HG03175 (cell line): ENCODE measurements at regions not wholly inside any gene's neighbourhood (a gene's known extent, or its start where the extent isn't known, plus 50 kb on each side); places are given as distances from the start of the nearest gene placed in this dataset.

Experiments used
- ATAC-seq: cut with Tn5 transposase; IDR thresholded peaks from one replicate; pipeline ENCODE4 v1.9.1; 2021; ENCODE audit warnings: mild to moderate bottlenecking, moderate library complexity; ENCODE audit not compliant: unreplicated experiment

DNA sequence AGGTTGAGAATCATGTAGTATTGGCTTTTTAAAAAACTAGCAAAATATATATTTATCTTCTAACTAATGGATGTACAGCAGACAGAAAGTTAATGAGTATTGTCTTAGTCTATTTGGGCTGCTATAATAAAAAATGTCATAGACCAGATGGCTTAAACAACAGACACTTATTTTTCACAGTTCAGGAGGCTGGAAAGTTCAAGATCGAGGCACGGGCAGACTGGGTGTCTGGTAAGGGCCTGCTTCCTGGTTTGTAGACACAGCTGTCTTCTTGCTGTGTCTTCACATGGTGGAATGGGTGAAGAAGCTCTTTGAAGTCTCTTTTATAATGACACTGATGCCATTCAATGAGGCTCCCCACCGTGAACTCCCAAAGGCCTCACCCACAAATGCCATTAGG lies 70.1 kb upstream of the KRR1 start:
- ATAC-seq: no peak

- no peak for ATAC-seq
These were observed 68.1 kb upstream of the KRR1 start for GRCh38 chr12:75579552-75579951.

DNA sequence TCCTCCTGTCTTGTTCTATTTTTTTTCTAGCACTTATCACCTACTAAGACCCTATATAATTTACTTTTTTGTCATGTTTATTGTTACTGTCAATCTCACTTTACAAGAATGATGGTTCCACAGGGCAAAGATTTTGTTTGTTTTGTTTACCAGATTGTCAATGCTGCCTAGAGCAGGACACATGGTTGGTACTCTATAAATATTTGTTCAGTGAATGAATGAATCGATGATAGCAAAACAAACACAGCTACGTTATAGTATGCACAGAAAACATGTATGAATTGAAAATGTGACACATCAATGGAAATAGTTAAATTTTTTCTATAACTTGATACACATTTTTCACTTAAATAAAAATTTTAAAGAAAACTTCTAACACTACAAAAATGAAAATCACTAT lies 67.1 kb upstream of the KRR1 start:
- no peak for ATAC-seq

GRCh38 chr12:75577812-75578211 lies 66.4 kb upstream of the KRR1 start:
- no peak for ATAC-seq

- no peak for ATAC-seq
These were observed 60.3 kb upstream of the KRR1 start for GRCh38 chr12:75571656-75572205.

- no peak for ATAC-seq
These were observed 59.8 kb upstream of the KRR1 start for GRCh38 chr12:75571204-75571603.

DNA sequence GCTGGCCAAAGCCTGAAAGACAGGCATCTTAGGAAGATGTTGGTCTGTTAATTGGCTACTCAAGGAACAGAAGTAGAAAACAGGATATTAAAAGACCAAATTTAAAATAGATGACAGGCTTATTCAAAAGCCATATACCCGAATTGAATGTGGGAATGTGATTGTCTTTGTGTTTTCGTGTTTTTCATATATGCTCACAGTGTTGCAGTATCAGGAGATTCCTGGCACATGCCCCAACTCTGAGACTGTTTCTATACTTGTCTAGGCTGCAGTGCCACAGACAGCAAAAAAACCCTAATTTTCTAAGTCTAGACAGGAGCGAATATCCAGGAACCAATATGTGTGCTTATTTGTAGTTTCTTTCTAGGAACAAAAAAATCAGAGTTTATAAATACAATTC lies 57.4 kb upstream of the KRR1 start:
- ATAC-seq: no peak

GRCh38 chr12:75568393-75568792 lies 57.0 kb upstream of the KRR1 start:
- ATAC-seq: no peak

DNA sequence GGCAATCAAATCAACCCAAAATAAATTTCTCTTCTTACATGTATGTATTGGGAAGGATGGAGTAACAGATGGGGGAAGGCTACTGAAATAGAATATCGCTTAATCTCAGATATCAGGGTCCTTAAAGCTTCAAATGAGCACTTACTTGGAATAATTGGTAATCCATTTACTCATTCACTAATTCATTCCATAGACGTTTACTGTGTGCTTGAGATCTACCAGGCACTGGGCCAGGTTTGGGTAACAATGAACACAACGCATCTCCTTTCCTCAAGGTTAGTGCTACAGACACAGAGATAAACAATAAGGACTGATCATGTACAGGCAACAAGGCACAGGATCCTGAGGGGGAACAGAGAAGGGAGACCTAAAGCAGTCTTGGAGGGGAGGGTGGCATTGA lies 54.4 kb upstream of the KRR1 start:
- no peak for ATAC-seq

GRCh38 chr12:75564852-75565251 lies 53.4 kb upstream of the KRR1 start:
- ATAC-seq: no peak

- no peak for ATAC-seq
These were observed 53.0 kb upstream of the KRR1 start for GRCh38 chr12:75564398-75564797.

DNA sequence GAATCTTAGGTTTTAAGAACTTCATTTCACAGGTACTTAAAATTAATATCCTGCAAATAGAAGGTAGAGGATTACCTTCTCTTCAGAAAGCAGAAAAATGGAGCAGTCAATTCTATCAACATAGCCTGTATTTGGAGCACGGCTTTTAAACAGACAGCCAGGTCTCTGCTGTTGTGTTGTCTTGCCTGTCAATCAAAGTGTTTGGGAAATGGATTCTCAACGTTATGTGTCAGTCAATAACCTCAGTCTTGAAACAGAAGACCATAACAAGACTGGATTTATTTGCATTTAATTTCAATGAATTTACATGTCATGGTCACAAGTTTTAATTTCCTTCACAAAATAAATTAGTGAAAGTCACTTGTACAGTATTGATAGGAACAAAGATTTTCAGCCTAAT lies 51.9 kb upstream of the KRR1 start:
- ATAC-seq: no peak

GRCh38 chr12:75561921-75562320 lies 50.5 kb upstream of the KRR1 start:
- ATAC-seq: no peak
